ENCODE measurements at regions not wholly inside any gene's neighbourhood (a gene's known extent, or its start where the extent isn't known, plus 50 kb on each side); places are given as distances from the start of the nearest gene placed in this dataset.

- Histone ChIP-seq H3K9me3 (ENCODE audit: low read length) (no peaks in the 10 kb centered on the region), H3K4me3 (ENCODE audit: low read length) (no peak overlapping the region), H3K36me3 (ENCODE audit: insufficient read depth, low read length) (no peaks in the 10 kb centered on the region), H3K4me2 (ENCODE audit: low read length) (no peak overlapping the region), H3K27me3 (ENCODE audit: insufficient read depth, low read depth, low read length) (no peaks in the 10 kb centered on the region), H3K9me2 (ENCODE audit: insufficient read depth, low read length) (no peaks in the 10 kb centered on the region), H3K9ac (ENCODE audit: low read length) (no peak overlapping the region), H4K20me1 (ENCODE audit: insufficient read depth) (no peaks in the 10 kb centered on the region), H2AFZ (ENCODE audit: low read depth, low read length) (no peak overlapping the region), H3K27ac (ENCODE audit: low read length) (no peak overlapping the region), H3K79me2 (replicated peaks; ENCODE audit: insufficient read depth, low read length) (no peaks in the 10 kb centered on the region), H3F3A (ENCODE audit: insufficient read depth, low read length, poor library complexity, severe bottlenecking) (no peaks in the 10 kb centered on the region)
- TF ChIP-seq RAD21 (conservative IDR thresholded peaks at IDR 0.05), result no peak
- TF ChIP-seq CTCF (IDR thresholded peaks at IDR 0.05; ENCODE audit: poor library complexity, severe bottlenecking), result no peak
- no peak for TF ChIP-seq POLR2AphosphoS5 (IDR thresholded peaks at IDR 0.05)
- no peak for TF ChIP-seq MXI1 (conservative IDR thresholded peaks at IDR 0.05; ENCODE audit: poor library complexity, severe bottlenecking)
- TF ChIP-seq REST (IDR thresholded peaks at IDR 0.05; ENCODE audit: borderline replicate concordance), result no peak
- TF ChIP-seq SMC3 (conservative IDR thresholded peaks at IDR 0.05; ENCODE audit: poor library complexity), result no peak
- no peak for TF ChIP-seq EZH2 (IDR thresholded peaks at IDR 0.05; ENCODE audit: borderline replicate concordance, insufficient read depth, low read length, poor library complexity, severe bottlenecking)
- TF ChIP-seq TAF1 (IDR thresholded peaks at IDR 0.05; ENCODE audit: low read depth), result no peak
- TF ChIP-seq EP300 (conservative IDR thresholded peaks at IDR 0.05; ENCODE audit: poor library complexity, severe bottlenecking), result no peak
Measured at GRCh38 chr6:153405931-153406330, 274.8 kb upstream of the RGS17 start.

GRCh38 chr6:153401751-153402150, 270.7 kb upstream of the RGS17 start:
- H3K9me3 ChIP-seq (ENCODE audit: low read length), result no peaks in the 10 kb centered on the region
- TF ChIP-seq REST (IDR thresholded peaks at IDR 0.05; ENCODE audit: borderline replicate concordance), result no peak
- TF ChIP-seq POLR2AphosphoS5 (IDR thresholded peaks at IDR 0.05), result no peak
- no peak for TF ChIP-seq RAD21 (conservative IDR thresholded peaks at IDR 0.05)
- no peak for TF ChIP-seq EZH2 (IDR thresholded peaks at IDR 0.05; ENCODE audit: borderline replicate concordance, insufficient read depth, low read length, poor library complexity, severe bottlenecking)
- TF ChIP-seq EP300 (conservative IDR thresholded peaks at IDR 0.05; ENCODE audit: poor library complexity, severe bottlenecking), result no peak
- no peak for TF ChIP-seq MXI1 (conservative IDR thresholded peaks at IDR 0.05; ENCODE audit: poor library complexity, severe bottlenecking)
- no peak for TF ChIP-seq SMC3 (conservative IDR thresholded peaks at IDR 0.05; ENCODE audit: poor library complexity)
- no peak for TF ChIP-seq CTCF (IDR thresholded peaks at IDR 0.05; ENCODE audit: poor library complexity, severe bottlenecking)
- TF ChIP-seq TAF1 (IDR thresholded peaks at IDR 0.05; ENCODE audit: low read depth), result no peak
- no peaks in the 10 kb centered on the region for H4K20me1 ChIP-seq (ENCODE audit: insufficient read depth)
- no peaks in the 10 kb centered on the region for H3F3A ChIP-seq (ENCODE audit: insufficient read depth, low read length, poor library complexity, severe bottlenecking)
- no peaks in the 10 kb centered on the region for H3K27me3 ChIP-seq (ENCODE audit: insufficient read depth, low read depth, low read length)
- no peaks in the 10 kb centered on the region for H3K36me3 ChIP-seq (ENCODE audit: insufficient read depth, low read length)
- H3K27ac ChIP-seq (ENCODE audit: low read length), result peak overlapping the region; percentile 22
- H3K4me3 ChIP-seq (ENCODE audit: low read length), result peak overlapping the region; percentile 14
- no peak overlapping the region for H2AFZ ChIP-seq (ENCODE audit: low read depth, low read length)
- H3K9me2 ChIP-seq (ENCODE audit: insufficient read depth, low read length), result no peaks in the 10 kb centered on the region
- no peak overlapping the region for H3K4me2 ChIP-seq (ENCODE audit: low read length)
- H3K9ac ChIP-seq (ENCODE audit: low read length), result no peak overlapping the region
- H3K79me2 ChIP-seq (replicated peaks; ENCODE audit: insufficient read depth, low read length), result no peaks in the 10 kb centered on the region

Data from neural cell (in vitro differentiated cells).